Epithelial cell of esophagus (primary cell): ENCODE measurements at regions not wholly inside any gene's neighbourhood (a gene's known extent, or its start where the extent isn't known, plus 50 kb on each side); places are given as distances from the start of the nearest gene placed in this dataset.

Source experiments
- DNase-seq: peaks from one replicate; pipeline ENCODE4 v3.0.0; 2010; ENCODE audit warnings: low read depth
- H3K4me3 ChIP-seq: 2 replicates; pipeline ENCODE4 v1.5.1; 2011; ENCODE audit warnings: mild to moderate bottlenecking, low read length, control low read depth
- CTCF ChIP-seq: IDR thresholded peaks from 2 replicates; pipeline ENCODE4 v1.5.1; 2011; ENCODE audit warnings: low read depth, mild to moderate bottlenecking, low read length, control low read depth, inconsistent platforms; ENCODE audit not compliant: insufficient read depth; ENCODE audit errors: missing control alignments

- DNase-seq: no peak
These were observed 73.6 kb upstream of the ZNF804A start for GRCh38 chr2:184524551-184525382.

GRCh38 chr2:184527058-184527457 is 71.3 kb upstream of the ZNF804A start:
- no peak for DNase-seq
- no peak overlapping the region for H3K4me3 ChIP-seq
- TF ChIP-seq CTCF: no peak

More at GRCh38 chr2:184524551-184525382, 73.6 kb upstream of the ZNF804A start:
- no peak overlapping the region for H3K4me3 ChIP-seq
- TF ChIP-seq CTCF: no peak

- TF ChIP-seq CTCF: no peak
- H3K4me3 ChIP-seq: no peak overlapping the region
- no peak for DNase-seq
These were observed 70.2 kb upstream of the ZNF804A start for GRCh38 chr2:184528119-184528518.

- no peak for TF ChIP-seq CTCF
These were observed 68.1 kb upstream of the ZNF804A start for GRCh38 chr2:184530239-184530638.

GRCh38 chr2:184530959-184531358 is 67.4 kb upstream of the ZNF804A start:
- H3K4me3 ChIP-seq: no peak overlapping the region
- TF ChIP-seq CTCF: no peak
- no peak for DNase-seq

More at GRCh38 chr2:184530239-184530638, 68.1 kb upstream of the ZNF804A start:
- no peak for DNase-seq
- no peak overlapping the region for H3K4me3 ChIP-seq

GRCh38 chr2:184532551-184532950 is 65.8 kb upstream of the ZNF804A start:
- no peak for TF ChIP-seq CTCF
- no peak for DNase-seq
- H3K4me3 ChIP-seq: no peak overlapping the region

- peak; percentile 42 for DNase-seq
- no peak for TF ChIP-seq CTCF
- no peak overlapping the region for H3K4me3 ChIP-seq
These were observed 63.3 kb upstream of the ZNF804A start for GRCh38 chr2:184534986-184535385.
